ENCODE measurements at regions not wholly inside any gene's neighbourhood (a gene's known extent, or its start where the extent isn't known, plus 50 kb on each side); places are given as distances from the start of the nearest gene placed in this dataset.
"Not testable (repeated sequence)": the region's sequence is repeated elsewhere in the genome, so short reads cannot be mapped to it uniquely, and the experiment has no call there.

- in situ Hi-C loops (cut with HindIII; ENCODE audit: low pct_unique_long_range_greater_than_20kb, low sequenced_read_pairs) = no loop called here
- DNase-seq (ENCODE audit: low read depth, low spot score) = no peak
Measured at GRCh38 chr6:67825201-67825895, 809.7 kb upstream of the ADGRB3 start.

GRCh38 chr6:67818322-67818721 is 816.8 kb upstream of the ADGRB3 start:
- DNase-seq (ENCODE audit: low read depth, low spot score) = no peak
- in situ Hi-C loops (cut with HindIII; ENCODE audit: low pct_unique_long_range_greater_than_20kb, low sequenced_read_pairs) = no loop called here

GRCh38 chr6:67815623-67816022 is 819.5 kb upstream of the ADGRB3 start:
- in situ Hi-C loops (cut with HindIII; ENCODE audit: low pct_unique_long_range_greater_than_20kb, low sequenced_read_pairs) = no loop called here
- no peak for DNase-seq (ENCODE audit: low read depth, low spot score)

- in situ Hi-C loops (cut with HindIII; ENCODE audit: low pct_unique_long_range_greater_than_20kb, low sequenced_read_pairs) = no loop called here
- DNase-seq (ENCODE audit: low read depth, low spot score) = no peak
Measured at GRCh38 chr6:67814262-67814661, 820.8 kb upstream of the ADGRB3 start.

- no peak for DNase-seq (ENCODE audit: low read depth, low spot score)
- in situ Hi-C loops (cut with HindIII; ENCODE audit: low pct_unique_long_range_greater_than_20kb, low sequenced_read_pairs) = no loop called here
Measured at GRCh38 chr6:67812693-67813092, 822.4 kb upstream of the ADGRB3 start.

GRCh38 chr6:67812125-67812524 is 823.0 kb upstream of the ADGRB3 start:
- in situ Hi-C loops (cut with HindIII; ENCODE audit: low pct_unique_long_range_greater_than_20kb, low sequenced_read_pairs) = no loop called here
- no peak for DNase-seq (ENCODE audit: low read depth, low spot score)

GRCh38 chr6:67811239-67812037 is 823.6 kb upstream of the ADGRB3 start:
- no peak for DNase-seq (ENCODE audit: low read depth, low spot score)

GRCh38 chr6:67804808-67805207 is 830.3 kb upstream of the ADGRB3 start:
- in situ Hi-C loops (cut with HindIII; ENCODE audit: low pct_unique_long_range_greater_than_20kb, low sequenced_read_pairs); DNase-seq (ENCODE audit: low read depth, low spot score): not testable (repeated sequence)

More at GRCh38 chr6:67811239-67812037, 823.6 kb upstream of the ADGRB3 start:
- in situ Hi-C loops (cut with HindIII; ENCODE audit: low pct_unique_long_range_greater_than_20kb, low sequenced_read_pairs) = no loop called here

- in situ Hi-C loops (cut with HindIII; ENCODE audit: low pct_unique_long_range_greater_than_20kb, low sequenced_read_pairs) = no loop called here
- DNase-seq (ENCODE audit: low read depth, low spot score) = no peak
Measured at GRCh38 chr6:67802771-67803170, 832.3 kb upstream of the ADGRB3 start.

- DNase-seq (ENCODE audit: low read depth, low spot score) = no peak
- in situ Hi-C loops (cut with HindIII; ENCODE audit: low pct_unique_long_range_greater_than_20kb, low sequenced_read_pairs) = no loop called here
Measured at GRCh38 chr6:67792996-67793395, 842.1 kb upstream of the ADGRB3 start.

- in situ Hi-C loops (cut with HindIII; ENCODE audit: low pct_unique_long_range_greater_than_20kb, low sequenced_read_pairs) = no loop called here
- no peak for DNase-seq (ENCODE audit: low read depth, low spot score)
Measured at GRCh38 chr6:67790569-67790968, 844.5 kb upstream of the ADGRB3 start.

GRCh38 chr6:67787119-67787518 is 848.0 kb upstream of the ADGRB3 start:
- in situ Hi-C loops (cut with HindIII; ENCODE audit: low pct_unique_long_range_greater_than_20kb, low sequenced_read_pairs); DNase-seq (ENCODE audit: low read depth, low spot score): not testable (repeated sequence)

GRCh38 chr6:67779876-67780275 is 855.2 kb upstream of the ADGRB3 start:
- in situ Hi-C loops (cut with HindIII; ENCODE audit: low pct_unique_long_range_greater_than_20kb, low sequenced_read_pairs) = no loop called here
- no peak for DNase-seq (ENCODE audit: low read depth, low spot score)

GRCh38 chr6:67775333-67775732 is 859.7 kb upstream of the ADGRB3 start:
- no peak for DNase-seq (ENCODE audit: low read depth, low spot score)
- in situ Hi-C loops (cut with HindIII; ENCODE audit: low pct_unique_long_range_greater_than_20kb, low sequenced_read_pairs) = no loop called here

- no peak for DNase-seq (ENCODE audit: low read depth, low spot score)
- in situ Hi-C loops (cut with HindIII; ENCODE audit: low pct_unique_long_range_greater_than_20kb, low sequenced_read_pairs) = no loop called here
Measured at GRCh38 chr6:67768972-67769371, 866.1 kb upstream of the ADGRB3 start.

- DNase-seq (ENCODE audit: low read depth, low spot score); in situ Hi-C loops (cut with HindIII; ENCODE audit: low pct_unique_long_range_greater_than_20kb, low sequenced_read_pairs): not testable (repeated sequence)
Measured at GRCh38 chr6:67767046-67767822, 867.8 kb upstream of the ADGRB3 start.

- DNase-seq (ENCODE audit: low read depth, low spot score) = no peak
- in situ Hi-C loops (cut with HindIII; ENCODE audit: low pct_unique_long_range_greater_than_20kb, low sequenced_read_pairs) = no loop called here
Measured at GRCh38 chr6:67766057-67766456, 869.0 kb upstream of the ADGRB3 start.

GRCh38 chr6:67759001-67759400 is 876.1 kb upstream of the ADGRB3 start:
- DNase-seq (ENCODE audit: low read depth, low spot score) = no peak
- in situ Hi-C loops (cut with HindIII; ENCODE audit: low pct_unique_long_range_greater_than_20kb, low sequenced_read_pairs) = no loop called here

All from SK-MEL-5 (cell line).